ENCODE measurements at regions not wholly inside any gene's neighbourhood (a gene's known extent, or its start where the extent isn't known, plus 50 kb on each side); places are given as distances from the start of the nearest gene placed in this dataset.
"Not testable (repeated sequence)": the region's sequence is repeated elsewhere in the genome, so short reads cannot be mapped to it uniquely, and the experiment has no call there.

DNA sequence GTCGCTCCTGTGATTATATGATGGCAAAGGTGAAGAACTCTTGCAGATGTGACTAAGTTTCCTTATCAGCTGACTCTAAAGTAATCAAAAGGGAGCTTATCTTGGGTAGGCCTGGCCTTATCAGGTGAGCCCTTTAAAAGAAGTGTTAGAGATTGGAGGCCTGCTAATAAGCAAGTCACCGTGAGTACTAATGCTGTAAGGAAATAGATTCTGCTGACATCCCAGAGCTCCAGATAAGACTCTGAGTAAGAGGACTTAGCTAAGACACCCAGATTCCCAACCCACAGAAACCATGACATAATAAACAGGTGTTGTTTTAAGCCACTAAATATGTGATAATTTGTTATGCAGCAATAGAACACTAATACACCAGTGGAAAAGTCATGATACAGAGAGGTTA, 99.9 kb upstream of the FAM20A start:
- no peak for DNase-seq (ENCODE audit: low spot score)

DNA sequence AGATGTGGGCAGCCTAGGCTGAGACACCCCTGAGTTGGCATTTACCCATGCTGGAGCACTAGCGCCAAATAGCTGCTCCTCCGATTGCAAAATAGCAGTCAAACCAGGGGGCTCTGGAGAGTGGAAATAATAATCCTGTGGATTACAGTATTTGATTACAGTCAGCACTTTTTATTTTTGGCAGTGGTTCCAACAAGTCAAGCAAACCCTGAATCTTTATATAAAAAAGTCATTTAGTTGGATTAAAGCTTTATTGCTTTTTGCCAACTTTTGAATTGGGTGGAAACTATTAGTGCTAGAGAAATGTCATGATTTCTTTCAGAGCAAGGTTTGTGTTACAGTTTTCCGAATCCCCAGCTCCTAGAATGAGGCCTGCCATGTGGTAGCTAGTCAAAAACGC, 99.3 kb upstream of the FAM20A start:
- DNase-seq (ENCODE audit: low spot score): no peak

DNA sequence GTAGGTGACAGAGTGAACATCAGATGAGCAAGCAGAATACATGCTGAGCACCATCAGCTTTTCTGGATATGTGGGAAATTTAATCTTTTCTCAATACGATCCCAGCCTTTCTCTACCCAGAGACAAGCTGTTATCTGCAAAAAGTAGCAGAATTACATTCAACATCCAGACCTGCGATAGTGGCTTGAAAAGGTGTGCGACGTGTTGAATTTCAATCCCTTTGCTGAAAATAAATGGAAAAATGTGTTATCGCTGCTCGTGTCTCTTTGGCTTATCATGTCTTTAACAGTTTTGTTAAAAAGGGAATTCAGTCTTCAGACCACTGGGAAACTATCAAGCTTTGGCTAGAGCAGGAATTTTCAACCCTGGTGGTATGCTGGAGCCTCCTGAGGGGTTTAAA, 98.8 kb upstream of the FAM20A start:
- no peak for DNase-seq (ENCODE audit: low spot score)

DNA sequence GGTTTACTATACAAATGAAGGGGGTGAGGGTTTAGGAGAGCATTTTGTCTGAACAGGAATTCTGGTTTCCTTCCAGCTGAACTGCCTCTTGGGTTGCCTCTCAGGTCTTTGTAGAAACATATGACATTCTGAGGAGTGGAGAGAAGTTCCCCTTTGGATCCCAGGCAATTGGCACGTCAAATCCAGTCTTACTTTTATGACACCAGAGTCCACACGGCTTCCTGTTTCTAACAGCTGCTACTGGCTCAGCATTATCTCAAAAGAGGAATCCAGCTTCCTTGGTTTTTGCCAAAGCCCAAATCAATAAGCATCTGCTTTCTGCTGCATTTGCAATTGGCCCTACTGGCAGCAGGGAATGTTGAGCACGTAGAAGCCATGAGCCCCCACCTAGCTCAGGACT, 97.6 kb upstream of the FAM20A start:
- DNase-seq (ENCODE audit: low spot score): no peak

DNA sequence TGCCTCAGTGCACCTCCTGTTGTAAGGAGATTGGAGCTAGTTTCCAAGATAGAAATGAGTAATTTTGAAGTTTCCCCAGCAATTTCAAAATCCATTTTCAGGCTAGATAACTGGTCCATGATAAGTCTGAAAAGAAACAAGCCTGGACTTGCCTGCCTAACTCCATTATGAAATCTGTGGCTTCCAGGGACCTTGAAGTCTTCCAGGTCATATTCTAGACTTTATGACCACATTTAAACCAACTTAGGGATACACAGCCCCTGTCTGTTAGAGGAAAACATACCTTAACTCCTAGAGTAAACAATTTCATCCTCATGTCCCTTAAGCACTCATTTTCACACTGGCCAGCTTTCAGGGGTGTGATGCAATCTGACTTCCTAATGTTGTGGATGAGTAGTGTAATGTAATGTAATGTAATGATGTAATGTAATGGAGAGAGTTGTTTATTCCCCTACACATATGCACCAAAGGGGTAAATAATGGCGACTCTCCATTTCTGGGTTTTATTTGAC, 96.7 kb upstream of the FAM20A start:
- no peak for DNase-seq (ENCODE audit: low spot score)

- DNase-seq (ENCODE audit: low spot score): no peak
Measured at GRCh38 chr17:68695659-68696058, 94.5 kb upstream of the FAM20A start.

GRCh38 chr17:68694791-68695485, 93.8 kb upstream of the FAM20A start:
- peak; percentile 82 for DNase-seq (ENCODE audit: low spot score)

GRCh38 chr17:68693896-68694295, 92.7 kb upstream of the FAM20A start:
- no peak for DNase-seq (ENCODE audit: low spot score)

DNA sequence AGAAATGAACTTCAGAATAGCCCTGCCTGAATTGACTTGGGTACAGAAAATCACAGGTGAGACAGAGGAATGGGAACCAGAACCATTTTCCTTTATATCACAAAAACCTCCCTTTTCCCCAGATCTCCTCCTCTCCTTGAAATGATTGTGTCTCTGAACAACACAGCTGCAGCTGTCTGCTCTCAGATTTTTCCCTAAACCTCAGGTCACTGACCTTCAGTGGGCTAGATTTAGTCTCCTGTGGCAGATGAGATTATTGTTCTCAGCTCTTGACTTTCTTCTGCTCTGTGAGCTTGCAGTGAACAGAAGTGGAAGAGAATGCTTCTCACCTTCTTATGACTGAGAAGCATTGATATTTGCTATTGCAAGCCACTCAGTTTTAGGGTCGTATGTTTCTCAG, 92.3 kb upstream of the FAM20A start:
- DNase-seq (ENCODE audit: low spot score): no peak

DNA sequence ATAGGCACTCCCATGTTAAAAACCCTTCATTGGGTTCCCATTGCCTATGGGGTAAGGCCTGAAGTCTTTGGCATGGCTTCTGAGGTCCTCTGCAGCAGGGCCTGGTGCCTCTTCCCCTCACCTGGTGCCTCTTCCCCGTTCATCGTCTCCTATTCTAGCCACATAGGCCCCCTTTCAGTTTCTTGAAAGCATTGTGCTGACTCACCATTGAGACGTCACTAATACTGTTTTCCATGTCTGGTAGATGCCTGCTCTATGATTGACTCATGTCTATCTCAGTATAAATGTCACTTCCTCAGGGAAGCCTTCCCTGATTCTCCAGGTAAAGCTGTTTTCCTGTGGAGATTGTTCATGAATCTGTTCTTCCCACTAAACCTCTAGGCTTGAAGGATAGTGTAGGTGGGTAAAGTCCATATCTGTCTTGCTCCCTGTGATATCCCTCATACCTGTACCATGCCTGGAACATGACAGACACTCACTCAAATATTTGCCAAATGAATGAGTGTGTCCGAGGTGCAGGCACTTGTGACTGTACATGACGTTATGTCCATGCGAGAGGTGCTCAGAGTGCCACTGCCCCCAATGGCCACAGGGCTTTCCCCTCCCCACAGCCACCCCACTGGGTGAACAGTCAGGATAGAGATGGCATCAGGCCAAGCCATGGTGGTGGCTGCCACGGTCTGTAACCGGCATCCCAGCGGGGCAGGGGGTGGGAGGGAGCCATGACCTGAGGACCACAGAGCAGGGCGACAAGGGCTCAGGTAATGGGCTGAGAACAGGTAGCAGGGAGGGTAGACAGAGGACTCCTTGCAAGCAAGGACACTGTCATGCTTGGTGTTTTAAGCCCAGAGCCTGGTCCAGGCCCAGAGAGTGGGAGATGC, 85.2 kb upstream of the FAM20A start:
- DNase-seq (ENCODE audit: low spot score): no peak

DNA sequence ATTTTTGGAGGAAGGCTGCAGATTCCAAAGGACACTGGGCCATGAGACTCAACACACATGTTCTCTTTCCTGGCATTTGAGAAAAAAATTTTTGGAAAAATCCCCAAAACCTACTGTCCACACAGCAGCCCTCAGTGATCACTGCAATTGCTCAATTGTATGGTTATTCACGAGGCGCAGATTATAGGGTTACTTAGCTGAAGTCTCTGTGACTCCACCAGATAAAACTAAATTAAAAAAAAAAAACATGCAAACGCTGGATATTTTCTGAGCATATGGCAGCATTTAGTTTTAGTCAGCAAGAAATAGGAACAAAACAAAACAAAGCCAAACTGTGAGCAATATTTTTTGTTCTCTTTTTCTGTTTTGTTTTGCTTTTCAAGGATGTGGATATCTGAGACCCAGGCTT, 83.8 kb upstream of the FAM20A start:
- DNase-seq (ENCODE audit: low spot score): no peak

GRCh38 chr17:68682903-68683302, 81.7 kb upstream of the FAM20A start:
- no peak for DNase-seq (ENCODE audit: low spot score)

DNA sequence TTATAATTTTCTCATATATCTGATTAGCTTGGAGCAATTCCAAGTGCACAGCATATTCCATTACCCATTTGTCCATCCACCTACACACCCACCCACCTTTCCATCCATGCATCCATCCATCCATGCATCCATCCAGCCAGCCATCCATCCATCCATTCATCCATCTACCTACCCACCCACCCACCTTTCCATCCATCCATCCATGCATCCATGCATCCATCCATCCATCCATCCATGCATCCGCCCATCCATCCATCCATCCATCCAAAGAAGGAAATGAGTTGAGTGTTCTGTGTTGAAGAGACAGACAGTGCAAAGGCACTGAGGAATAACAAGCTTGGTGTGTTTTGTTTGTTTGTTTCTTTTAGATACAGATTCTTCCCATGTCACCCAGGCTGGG, 78.7 kb upstream of the FAM20A start:
- no peak for DNase-seq (ENCODE audit: low spot score)

DNA sequence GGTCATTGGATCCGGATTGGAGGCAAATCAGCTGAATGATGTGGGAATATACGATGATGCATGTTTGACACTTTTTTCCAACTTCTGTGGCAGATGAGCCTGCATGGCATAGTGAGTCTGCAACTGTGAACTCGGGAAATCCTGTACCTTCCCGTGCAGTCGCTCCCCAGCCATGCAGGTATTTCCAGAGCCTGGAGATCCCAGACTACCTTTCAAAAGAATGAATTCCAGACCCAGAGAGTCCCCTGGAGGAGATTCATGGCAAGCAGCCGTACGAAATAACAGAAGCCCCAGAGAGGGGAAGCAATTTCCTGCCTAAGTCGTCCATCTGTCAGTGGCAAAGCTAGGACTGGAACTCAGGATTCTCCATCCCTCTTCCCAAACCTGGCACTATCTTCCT, 75.7 kb upstream of the FAM20A start:
- no peak for DNase-seq (ENCODE audit: low spot score)

- no peak for DNase-seq (ENCODE audit: low spot score)
Measured at GRCh38 chr17:68675723-68676122, 74.6 kb upstream of the FAM20A start.

- DNase-seq (ENCODE audit: low spot score): no peak
Measured at GRCh38 chr17:68674029-68674925, 73.1 kb upstream of the FAM20A start.

- DNase-seq (ENCODE audit: low spot score): no peak
Measured at GRCh38 chr17:68670967-68671693, 70.0 kb upstream of the FAM20A start.

DNA sequence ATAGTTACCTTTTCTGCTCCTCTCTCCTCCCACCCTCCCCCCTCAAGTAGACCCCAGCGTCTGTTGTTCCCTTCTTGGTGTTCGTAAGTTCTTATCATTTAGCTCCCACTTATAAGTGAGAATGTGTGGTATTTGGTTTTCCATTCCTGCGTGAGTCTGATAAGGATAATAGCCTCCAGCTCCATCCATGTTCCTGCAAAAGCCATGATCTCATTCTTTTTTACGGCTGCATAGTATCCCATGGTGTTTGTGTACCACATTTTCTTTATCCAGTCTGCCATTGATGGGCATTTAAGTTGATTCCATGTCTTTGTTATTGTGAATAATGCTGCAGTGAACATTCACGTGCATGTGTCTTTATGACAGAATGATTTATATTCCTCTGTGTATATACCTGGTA, 65.3 kb upstream of the FAM20A start:
- not testable (repeated sequence) for DNase-seq (ENCODE audit: low spot score)

DNA sequence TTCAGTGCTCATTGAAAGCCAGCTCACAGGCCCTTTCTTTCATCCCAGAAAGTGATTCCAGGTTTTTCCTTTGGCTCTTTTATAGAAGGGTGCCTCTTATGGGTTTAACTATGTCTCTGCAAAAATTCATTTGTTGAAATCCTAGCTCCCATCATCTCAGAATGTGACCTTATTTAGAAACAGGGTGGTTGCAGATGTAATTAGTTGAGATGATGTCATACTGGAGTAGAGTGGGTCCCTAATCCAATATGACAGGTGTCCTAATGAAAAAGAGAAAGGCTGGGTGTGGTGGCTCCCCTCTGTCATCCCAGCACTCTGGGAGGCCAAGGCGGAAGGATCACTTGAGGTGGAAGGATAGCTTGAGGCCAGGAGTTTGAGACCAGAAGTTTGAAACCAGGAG, 64.2 kb upstream of the FAM20A start:
- DNase-seq (ENCODE audit: low spot score): no peak

DNA sequence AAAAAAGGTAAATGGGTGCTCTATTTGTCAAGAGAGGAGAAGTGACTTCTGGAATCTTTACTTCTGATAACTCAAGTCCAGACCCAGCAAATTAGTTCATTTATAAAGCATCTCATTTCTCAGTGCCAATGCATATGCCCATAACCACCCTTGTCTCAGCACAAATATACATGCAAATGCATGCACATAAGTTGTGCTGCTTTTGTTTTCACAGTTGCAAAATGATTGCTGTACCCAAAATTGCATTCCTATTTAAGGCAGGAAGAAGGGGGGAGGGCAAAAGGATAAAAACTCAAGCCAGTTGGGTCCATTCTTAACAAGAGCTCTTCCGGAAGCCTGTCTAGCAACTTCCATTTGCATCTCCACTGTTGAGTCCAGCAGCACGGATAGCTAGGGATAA, 61.3 kb upstream of the FAM20A start:
- no peak for DNase-seq (ENCODE audit: low spot score)

DNA sequence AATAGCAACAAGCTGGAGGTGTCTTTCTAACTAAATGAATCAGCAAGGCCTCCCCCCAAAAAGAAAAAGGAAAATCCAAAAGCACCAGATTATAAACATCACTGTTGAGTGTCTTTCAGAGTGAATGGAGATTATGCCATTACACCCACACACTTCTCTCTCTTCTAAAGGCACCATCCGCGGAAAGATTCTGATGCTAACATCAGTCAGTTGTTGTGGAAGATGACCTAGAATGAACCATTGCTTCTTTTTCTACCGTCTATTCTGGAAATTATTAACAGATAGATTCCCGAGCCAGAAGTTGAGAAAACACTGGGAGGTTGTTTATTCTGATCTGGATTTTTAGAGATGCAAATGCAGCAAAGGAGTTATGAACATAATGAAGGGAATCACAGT, 60.9 kb upstream of the FAM20A start:
- DNase-seq (ENCODE audit: low spot score): no peak

Measured in A172 (cell line).